Spleen (tissue), 7 donors: ENCODE measurements at regions not wholly inside any gene's neighbourhood (a gene's known extent, or its start where the extent isn't known, plus 50 kb on each side); places are given as distances from the start of the nearest gene placed in this dataset.

ENCODE experiments used
- POLR2A ChIP-seq, 3 donors: fragments of 450-650 bp; IDR thresholded peaks; one replicate each; pipeline ENCODE4 v1.5.1; 2017; ENCODE audit warnings: antibody characterized with exemption in 3 of 3, mild to moderate bottlenecking in 1 of 3
- POLR2AphosphoS5 ChIP-seq, 3 donors: sonication (generic); formaldehyde crosslinking; IDR thresholded peaks; one replicate each; pipeline ENCODE4 v1.5.1; 2017; ENCODE audit warnings: antibody characterized with exemption in 3 of 3
- TF ChIP-seq, protein P1 (sequence below), 11 experiments: fragments of 200-600 bp in 7 of 11; fragments of 450-650 bp in 4 of 11; sonication (generic) in 4 of 11; IDR thresholded peaks in 8 of 11; conservative IDR thresholded peaks in 3 of 11; 1 replicate in 7 of 11; 2 replicates in 4 of 11; pipeline versions ENCODE4 v1.4.0 to v1.8.0; 2016 to 2021; ENCODE audit warnings: antibody characterized with exemption in 11 of 11, inconsistent platforms in 4 of 11, mild to moderate bottlenecking in 1 of 11
- donor health status: DM: no; HTN: no; CAD: no; lungs with moderate emphysema.
- donor health status: DM: no; HTN: no; CAD: no.
- donor health status: DM: no; HTN: no; CAD: no.

DNA sequence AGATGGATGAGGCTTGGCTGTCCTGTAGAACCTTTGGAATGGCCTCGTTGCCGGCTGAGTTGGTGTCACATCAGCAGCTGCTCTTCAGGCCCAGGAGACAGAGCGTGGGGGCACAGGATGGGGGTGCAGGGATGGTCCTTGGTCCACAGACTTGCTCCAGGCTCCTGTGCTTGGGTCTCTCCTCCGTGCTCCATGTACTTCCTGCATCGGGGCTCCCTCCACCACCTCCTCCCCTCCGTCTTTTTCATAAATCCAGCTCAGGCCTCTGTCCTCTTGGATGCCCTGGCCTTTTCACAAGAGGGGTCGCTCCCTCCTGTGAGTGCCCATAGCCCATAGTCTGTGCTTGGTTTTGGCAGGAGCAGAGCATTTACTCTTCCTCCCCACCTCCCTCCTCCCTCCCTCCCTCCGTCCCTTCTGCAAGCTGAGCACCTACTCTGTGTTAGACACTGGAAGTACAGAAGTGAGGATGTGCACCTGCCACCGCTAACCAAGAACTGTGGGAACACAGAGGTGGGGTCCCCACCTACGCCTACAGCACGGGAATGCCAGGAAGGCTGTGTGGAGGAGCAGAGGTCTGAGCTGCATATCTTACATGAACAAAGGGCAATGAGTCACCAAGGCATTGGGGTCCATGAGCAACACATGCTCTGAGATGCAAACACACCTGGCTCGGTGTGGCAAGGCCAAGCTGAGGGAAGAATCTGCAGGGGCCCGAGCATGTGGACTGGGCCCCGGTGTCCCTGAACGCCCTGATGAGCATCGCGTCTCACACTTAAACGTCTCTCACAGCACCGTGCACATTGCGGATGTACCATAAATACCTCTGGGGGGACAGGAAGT is 458.7 kb upstream of the HS6ST1 start:
- TF ChIP-seq, protein P1, sequence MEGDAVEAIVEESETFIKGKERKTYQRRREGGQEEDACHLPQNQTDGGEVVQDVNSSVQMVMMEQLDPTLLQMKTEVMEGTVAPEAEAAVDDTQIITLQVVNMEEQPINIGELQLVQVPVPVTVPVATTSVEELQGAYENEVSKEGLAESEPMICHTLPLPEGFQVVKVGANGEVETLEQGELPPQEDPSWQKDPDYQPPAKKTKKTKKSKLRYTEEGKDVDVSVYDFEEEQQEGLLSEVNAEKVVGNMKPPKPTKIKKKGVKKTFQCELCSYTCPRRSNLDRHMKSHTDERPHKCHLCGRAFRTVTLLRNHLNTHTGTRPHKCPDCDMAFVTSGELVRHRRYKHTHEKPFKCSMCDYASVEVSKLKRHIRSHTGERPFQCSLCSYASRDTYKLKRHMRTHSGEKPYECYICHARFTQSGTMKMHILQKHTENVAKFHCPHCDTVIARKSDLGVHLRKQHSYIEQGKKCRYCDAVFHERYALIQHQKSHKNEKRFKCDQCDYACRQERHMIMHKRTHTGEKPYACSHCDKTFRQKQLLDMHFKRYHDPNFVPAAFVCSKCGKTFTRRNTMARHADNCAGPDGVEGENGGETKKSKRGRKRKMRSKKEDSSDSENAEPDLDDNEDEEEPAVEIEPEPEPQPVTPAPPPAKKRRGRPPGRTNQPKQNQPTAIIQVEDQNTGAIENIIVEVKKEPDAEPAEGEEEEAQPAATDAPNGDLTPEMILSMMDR (IDR thresholded peaks at IDR 0.05 in 8 of 11, conservative IDR thresholded peaks at IDR 0.05 in 3 of 11), result no peak
- TF ChIP-seq POLR2A (IDR thresholded peaks at IDR 0.05) (no peak), POLR2AphosphoS5 (IDR thresholded peaks at IDR 0.05) (no peak)
